CD4-positive, alpha-beta T cell (primary cell): ENCODE measurements at regions not wholly inside any gene's neighbourhood (a gene's known extent, or its start where the extent isn't known, plus 50 kb on each side); places are given as distances from the start of the nearest gene placed in this dataset.
A peak's percentile ranks its signal among the peaks of the same experiment; 100 is the strongest.

ENCODE experiments used
- ATAC-seq: fragments of 200-7000 bp; cut with Tn5 transposase; one replicate; pipeline ENCODE4 v1.10.0; 2022; ENCODE audit warnings: mild to moderate bottlenecking; ENCODE audit not compliant: poor library complexity
- CTCF ChIA-PET: fragments of 350-600 bp; sonication (Branson Sonifier 250); formaldehyde crosslinking; loops from one replicate; lab custom pipeline; 2021; ENCODE audit warnings: antibody characterized with exemption, inconsistent platforms; lab: Charles Lee
- POLR2A ChIA-PET: fragments of 350-600 bp; sonication (Branson Sonifier 250); formaldehyde crosslinking; loops from one replicate; lab custom pipeline; 2021; ENCODE audit warnings: antibody characterized with exemption, inconsistent platforms; lab: Charles Lee
- DNase-seq, 14 experiments: peaks; one replicate each; pipeline ENCODE4 v3.0.0-alpha.2; 2013 to 2020; ENCODE audit warnings: mixed read lengths in 2 of 14
- H3K27ac ChIP-seq, 2 donors: one replicate each; pipeline versions ENCODE4 v1.5.1 to v1.7.0; 2013; ENCODE audit warnings: low read length in 2 of 2, low read depth in 1 of 2, mild to moderate bottlenecking in 1 of 2
- H3K27me3 ChIP-seq, 2 experiments: 1 replicate in 1 of 2; 2 replicates in 1 of 2; pipeline versions ENCODE4 v1.6.1 to v1.7.0; 2013; ENCODE audit warnings: low read length in 2 of 2, control low read depth in 1 of 2, mild to moderate bottlenecking in 1 of 2, moderate library complexity in 1 of 2; ENCODE audit not compliant: insufficient read depth in 2 of 2, control insufficient read depth in 1 of 2
- H3K36me3 ChIP-seq: one replicate; pipeline ENCODE4 v1.6.1; 2013; ENCODE audit warnings: low read length, control low read depth; ENCODE audit not compliant: insufficient read depth
- H3K4me1 ChIP-seq: one replicate; pipeline ENCODE4 v1.6.1; 2013; ENCODE audit warnings: low read length, control low read depth; ENCODE audit not compliant: insufficient read depth
- H3K4me3 ChIP-seq: one replicate; pipeline ENCODE4 v1.5.1; 2013; ENCODE audit warnings: mild to moderate bottlenecking, low read length, moderate library complexity
- H3K9me3 ChIP-seq, 2 experiments: 1 replicate in 1 of 2; 2 replicates in 1 of 2; pipeline versions ENCODE4 v1.6.1 to v1.7.0; 2013; ENCODE audit warnings: low read length in 2 of 2, mild to moderate bottlenecking in 2 of 2, control low read depth in 1 of 2, moderate library complexity in 1 of 2; ENCODE audit not compliant: control insufficient read depth in 1 of 2, insufficient read depth in 1 of 2
- H3K27ac Mint-ChIP-seq: one replicate; pipeline ENCODE4 v1.8.0; 2020; ENCODE audit warnings: mixed read lengths
- H3K27me3 Mint-ChIP-seq: one replicate; pipeline ENCODE4 v1.8.0; 2021; ENCODE audit warnings: mixed read lengths
- H3K36me3 Mint-ChIP-seq: one replicate; pipeline ENCODE4 v1.8.0; 2021; ENCODE audit warnings: low read depth, mixed read lengths
- H3K4me1 Mint-ChIP-seq: one replicate; pipeline ENCODE4 v1.8.0; 2021; ENCODE audit warnings: low read depth, mixed read lengths
- H3K4me3 Mint-ChIP-seq: one replicate; pipeline ENCODE4 v1.8.0; 2020; ENCODE audit warnings: mild to moderate bottlenecking, mixed read lengths
- H3K9me3 Mint-ChIP-seq: one replicate; pipeline ENCODE4 v1.8.0; 2020; ENCODE audit warnings: mixed read lengths
- CTCF ChIP-seq: fragments of 200-600 bp; IDR thresholded peaks from one replicate; pipeline ENCODE4 v1.8.0; 2022; ENCODE audit warnings: antibody characterized with exemption, mild to moderate bottlenecking
- intact Hi-C, 2 experiments: fragments of 100-400 bp; cut with DNase I in 1 of 2; cut with micrococcal nuclease in 1 of 2; formaldehyde crosslinking; loops; one replicate each; pipeline versions ENCODE4 v1.15.1 to v1.9.0; 2023 to 2025; cut with DNase I, micrococcal nuclease

DNA sequence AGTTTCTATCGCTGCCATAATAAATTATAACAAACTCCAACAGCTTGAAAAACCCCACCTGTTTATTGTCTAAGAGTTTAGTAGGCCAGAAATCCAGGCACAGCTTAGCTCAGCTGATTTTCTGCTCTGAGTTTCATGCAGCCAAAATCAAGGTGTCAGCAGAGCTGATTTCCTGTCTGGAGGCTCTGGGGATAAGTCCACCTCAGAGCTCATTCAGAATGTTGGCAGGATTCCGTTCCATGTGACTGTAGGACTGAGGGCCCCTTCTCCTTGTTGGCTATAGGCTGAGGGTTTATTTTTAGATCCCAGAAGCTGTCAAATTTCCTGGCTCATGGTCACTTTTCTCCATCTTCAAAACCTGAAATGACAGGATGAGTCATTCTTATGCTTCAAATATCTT, 91.6 kb upstream of the CHODL start:
- H3K27ac Mint-ChIP-seq = no peak overlapping the region
- Histone ChIP-seq H3K36me3 (no peaks in the 10 kb centered on the region), H3K4me1 (peaks cover 4% of the 10 kb centered on the region), H3K9me3 (no peaks in the 10 kb centered on the region), H3K27me3 (no peaks in the 10 kb centered on the region), H3K4me3 (no peak overlapping the region), H3K27ac (no peak overlapping the region)
- H3K4me3 Mint-ChIP-seq = no peak overlapping the region
- no peaks in the 10 kb centered on the region for H3K9me3 Mint-ChIP-seq
- ATAC-seq (no peak), DNase-seq (peak in 1 of 14 experiments; percentile 6)
- H3K4me1 Mint-ChIP-seq = peaks cover 22% of the 10 kb centered on the region
- CTCF ChIA-PET = no interaction called here
- no peaks in the 10 kb centered on the region for H3K36me3 Mint-ChIP-seq
- intact Hi-C loops = no loop called here
- no peaks in the 10 kb centered on the region for H3K27me3 Mint-ChIP-seq
- POLR2A ChIA-PET = interaction anchor here (1.3 kb wide), 1 partner anchor 33 kb away, joined by 3 read pairs; no protein-coding TSS in a partner anchor
- TF ChIP-seq CTCF = no peak

GRCh38 chr21:18152371-18152770, 92.3 kb upstream of the CHODL start:
- peaks cover 22% of the 10 kb centered on the region for H3K4me1 Mint-ChIP-seq
- H3K9me3 ChIP-seq = no peaks in the 10 kb centered on the region
- intact Hi-C loops = no loop called here
- no peaks in the 10 kb centered on the region for H3K9me3 Mint-ChIP-seq
- CTCF ChIA-PET = no interaction called here
- H3K36me3 Mint-ChIP-seq = no peaks in the 10 kb centered on the region
- H3K27me3 Mint-ChIP-seq = no peaks in the 10 kb centered on the region
- ATAC-seq (no peak), DNase-seq (no peak)
- POLR2A ChIA-PET = interaction anchor here (1.3 kb wide), 1 partner anchor 32 kb away, joined by 3 read pairs; no protein-coding TSS in a partner anchor
- H3K36me3 ChIP-seq = no peaks in the 10 kb centered on the region
- peaks cover 4% of the 10 kb centered on the region for H3K4me1 ChIP-seq
- no peak overlapping the region for H3K27ac ChIP-seq
- no peak overlapping the region for H3K4me3 ChIP-seq
- no peak for TF ChIP-seq CTCF
- no peaks in the 10 kb centered on the region for H3K27me3 ChIP-seq
- no peak overlapping the region for H3K4me3 Mint-ChIP-seq
- no peak overlapping the region for H3K27ac Mint-ChIP-seq

- POLR2A ChIA-PET = no interaction called here
These were observed 93.6 kb upstream of the CHODL start for GRCh38 chr21:18151046-18151445.

More at GRCh38 chr21:18151046-18151445, 93.6 kb upstream of the CHODL start:
- Histone ChIP-seq H3K4me1 (no peaks in the 10 kb centered on the region), H3K27me3 (no peaks in the 10 kb centered on the region), H3K9me3 (peaks cover 0 to under 1% of the 10 kb centered on the region in 2 experiments), H3K4me3 (no peak overlapping the region), H3K36me3 (no peaks in the 10 kb centered on the region), H3K27ac (no peak overlapping the region)
- Mint-ChIP-seq H3K36me3 (no peaks in the 10 kb centered on the region), H3K4me1 (peaks cover 16% of the 10 kb centered on the region), H3K27me3 (no peaks in the 10 kb centered on the region), H3K9me3 (no peaks in the 10 kb centered on the region), H3K27ac (no peak overlapping the region), H3K4me3 (no peak overlapping the region)
- CTCF ChIA-PET = no interaction called here
- ATAC-seq = no peak
- DNase-seq = no peak
- intact Hi-C loops = no loop called here
- TF ChIP-seq CTCF = no peak
